Right lobe of liver (tissue), 4 donors: ENCODE measurements at regions not wholly inside any gene's neighbourhood (a gene's known extent, or its start where the extent isn't known, plus 50 kb on each side); places are given as distances from the start of the nearest gene placed in this dataset.

Experiments used
- CTCF ChIP-seq, 4 donors: fragments of 200-600 bp in 3 of 4; fragments of 450-650 bp in 1 of 4; IDR thresholded peaks; one replicate each; pipeline versions ENCODE4 v1.5.1 to v1.8.0; 2016 to 2022; ENCODE audit warnings: antibody characterized with exemption in 4 of 4, mild to moderate bottlenecking in 2 of 4
- POLR2A ChIP-seq: fragments of 450-650 bp; IDR thresholded peaks from one replicate; pipeline ENCODE4 v1.6.1; 2017; ENCODE audit warnings: antibody characterized with exemption, mild to moderate bottlenecking
- donor health status: DM: no; HTN: no; CAD: no.
- donor health status: DM: no; HTN: no; CAD: no.
- donor health status: DM: no; HTN: yes; CAD: no.

- TF ChIP-seq CTCF (IDR thresholded peaks at IDR 0.05) (no peak), POLR2A (no peak)
These were observed 142.7 kb downstream of the VAPA start for GRCh38 chr18:10056506-10056905.
